Trophoblast cell (in vitro differentiated cells and primary cell): ENCODE measurements at regions not wholly inside any gene's neighbourhood (a gene's known extent, or its start where the extent isn't known, plus 50 kb on each side); places are given as distances from the start of the nearest gene placed in this dataset.

ENCODE experiments used
- DNase-seq, 2 donors: peaks; one replicate each; pipeline ENCODE4 v3.0.0-alpha.2; 2016
- H2AFZ ChIP-seq: 2 replicates; pipeline ENCODE4 v1.6.1; 2013; ENCODE audit warnings: low read length, moderate library complexity, mild to moderate bottlenecking; ENCODE audit not compliant: insufficient read depth, poor library complexity
- H2AK5ac ChIP-seq: 2 replicates; pipeline ENCODE4 v1.6.1; 2013; ENCODE audit warnings: mild to moderate bottlenecking, low read length
- H2BK120ac ChIP-seq: 2 replicates; pipeline ENCODE4 v1.6.1; 2013; ENCODE audit warnings: low read length, mild to moderate bottlenecking, moderate library complexity; ENCODE audit not compliant: insufficient read depth, poor library complexity
- H2BK12ac ChIP-seq: 2 replicates; pipeline ENCODE4 v1.6.1; 2013; ENCODE audit warnings: mild to moderate bottlenecking, low read length, moderate library complexity
- H2BK5ac ChIP-seq: 2 replicates; pipeline ENCODE4 v1.6.1; 2013; ENCODE audit warnings: low read length, low read depth, moderate library complexity, mild to moderate bottlenecking; ENCODE audit not compliant: poor library complexity
- H3K14ac ChIP-seq: 2 replicates; pipeline ENCODE4 v1.6.1; 2013; ENCODE audit warnings: mild to moderate bottlenecking, low read length
- H3K18ac ChIP-seq: 2 replicates; pipeline ENCODE4 v1.6.1; 2013; ENCODE audit warnings: mild to moderate bottlenecking, low read length
- H3K23ac ChIP-seq: 2 replicates; pipeline ENCODE4 v1.6.1; 2013; ENCODE audit warnings: low read length
- H3K27ac ChIP-seq: 2 replicates; pipeline ENCODE4 v1.5.1; 2013; ENCODE audit warnings: low read depth, mild to moderate bottlenecking, inconsistent platforms, low read length, moderate library complexity
- H3K27me3 ChIP-seq: 2 replicates; pipeline ENCODE4 v1.6.1; 2013; ENCODE audit warnings: inconsistent platforms, mild to moderate bottlenecking, low read length, moderate library complexity; ENCODE audit not compliant: insufficient read depth
- H3K36me3 ChIP-seq, 2 experiments: 1 replicate in 1 of 2; 2 replicates in 1 of 2; pipeline ENCODE4 v1.6.1; 2013; ENCODE audit warnings: low read length in 2 of 2, mild to moderate bottlenecking in 2 of 2, moderate library complexity in 1 of 2; ENCODE audit not compliant: insufficient read depth in 2 of 2, control insufficient read depth in 1 of 2
- H3K4ac ChIP-seq: 2 replicates; pipeline ENCODE4 v1.6.1; 2013; ENCODE audit warnings: low read depth, mild to moderate bottlenecking, low read length, moderate library complexity
- H3K4me1 ChIP-seq, 2 experiments: 1 replicate in 1 of 2; 2 replicates in 1 of 2; pipeline ENCODE4 v1.6.1; 2013; ENCODE audit warnings: low read length in 2 of 2, mild to moderate bottlenecking in 2 of 2, moderate library complexity in 1 of 2; ENCODE audit not compliant: insufficient read depth in 2 of 2, control insufficient read depth in 1 of 2
- H3K4me2 ChIP-seq: 2 replicates; pipeline ENCODE4 v1.6.1; 2013; ENCODE audit warnings: inconsistent platforms, mild to moderate bottlenecking, low read length, moderate library complexity
- H3K4me3 ChIP-seq: 2 replicates; pipeline ENCODE4 v1.5.1; 2013; ENCODE audit warnings: mild to moderate bottlenecking, low read depth, low read length, inconsistent platforms
- H3K79me1 ChIP-seq: one replicate; pipeline ENCODE4 v1.6.1; 2013; ENCODE audit warnings: low read length
- H3K79me2 ChIP-seq: 2 replicates; pipeline ENCODE4 v1.6.1; 2013; ENCODE audit warnings: low read length, mild to moderate bottlenecking; ENCODE audit not compliant: control insufficient read depth, insufficient read depth, poor library complexity
- H3K9ac ChIP-seq: 2 replicates; pipeline ENCODE4 v1.6.1; 2013; ENCODE audit warnings: mild to moderate bottlenecking, low read length
- H3K9me3 ChIP-seq: 2 replicates; pipeline ENCODE4 v1.6.1; 2013; ENCODE audit warnings: low read depth, mild to moderate bottlenecking, control low read depth, inconsistent platforms, low read length; ENCODE audit not compliant: insufficient read depth
- H4K12ac ChIP-seq: 2 replicates; pipeline ENCODE4 v1.6.1; 2013; ENCODE audit warnings: low read depth, mild to moderate bottlenecking, low read length, moderate library complexity
- H4K8ac ChIP-seq: 2 replicates; pipeline ENCODE4 v1.6.1; 2013; ENCODE audit warnings: low read depth, mild to moderate bottlenecking, low read length, moderate library complexity
- H4K91ac ChIP-seq: one replicate; pipeline ENCODE4 v1.6.1; 2013; ENCODE audit warnings: low read depth, mild to moderate bottlenecking, low read length, moderate library complexity
- WGBS: extraction: QIAGEN DNeasy Blood & Tissue Kit; methylation state at CpG from one replicate; pipeline ENCODE4 v1.1.7; 2013; ENCODE audit warnings: missing lambda C conversion rate; ENCODE audit not compliant: insufficient read length, insufficient coverage; ENCODE audit errors: extremely low coverage; 5-methylcytosine and 5-hydroxymethylcytosine counted together

DNA sequence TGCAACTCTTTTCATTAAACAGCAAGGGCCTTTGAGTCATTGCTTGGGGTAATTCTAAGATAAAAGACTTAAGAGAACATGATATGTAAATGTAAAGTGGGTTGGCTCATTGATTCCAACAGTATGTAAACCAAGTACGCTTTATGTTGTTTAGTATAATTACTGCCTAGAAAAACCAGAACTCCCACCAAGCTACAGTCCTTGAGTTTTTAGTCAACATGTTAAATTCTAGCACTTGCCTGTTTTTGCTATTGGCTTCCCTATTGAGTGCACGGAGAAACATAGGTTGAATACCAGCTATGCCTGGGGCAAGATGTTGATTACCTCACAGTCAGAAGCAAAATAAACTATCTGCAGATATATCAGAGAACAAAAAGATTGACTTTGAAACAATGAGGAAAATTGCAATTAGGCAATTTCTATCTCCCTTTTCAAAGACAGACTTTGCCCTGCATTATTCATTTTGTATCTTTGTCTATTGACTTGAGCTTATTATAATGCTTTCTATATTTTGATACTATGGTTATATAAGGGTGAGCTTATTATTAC is 179.3 kb downstream of the ZPLD1 start:
- Histone ChIP-seq H3K9ac (no peak overlapping the region), H3K23ac (no peak overlapping the region), H2BK120ac (no peak overlapping the region), H3K9me3 (no peaks in the 10 kb centered on the region), H2BK12ac (no peak overlapping the region), H2BK5ac (no peak overlapping the region), H3K36me3 (no peaks in the 10 kb centered on the region), H3K79me1 (no peaks in the 10 kb centered on the region), H3K79me2 (no peaks in the 10 kb centered on the region), H4K91ac (no peak overlapping the region), H2AK5ac (no peak overlapping the region), H3K27me3 (no peaks in the 10 kb centered on the region), H3K4me2 (no peak overlapping the region), H4K12ac (no peak overlapping the region), H3K14ac (no peak overlapping the region), H3K4me1 (no peaks in the 10 kb centered on the region), H3K4me3 (no peak overlapping the region), H3K4ac (no peak overlapping the region), H2AFZ (no peak overlapping the region), H3K27ac (no peak overlapping the region), H3K18ac (no peak overlapping the region), H4K8ac (no peak overlapping the region)
- DNase-seq = no peak
- WGBS = no CpG with 5 or more reads among the region's 2 CpGs

DNA sequence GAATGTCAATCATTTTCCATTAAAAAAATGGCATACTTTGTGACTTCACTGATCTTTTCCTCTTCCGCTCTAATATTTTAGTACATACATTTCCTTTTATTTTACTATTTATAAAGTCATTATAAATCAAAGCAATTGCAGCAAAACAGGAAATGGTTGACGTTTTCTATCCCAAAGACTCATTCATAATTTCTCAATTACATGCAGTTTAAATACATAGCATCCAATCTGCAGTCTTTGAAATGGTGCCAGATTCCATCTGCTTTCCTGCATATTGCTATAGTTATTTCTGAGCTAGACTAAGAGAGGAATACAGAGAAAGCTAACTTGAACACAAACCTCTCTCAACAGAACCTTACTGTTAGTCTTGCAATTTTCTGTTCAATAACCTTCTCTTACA is 179.8 kb downstream of the ZPLD1 start:
- Histone ChIP-seq H3K79me2 (no peaks in the 10 kb centered on the region), H3K18ac (no peak overlapping the region), H3K4me2 (no peak overlapping the region), H4K8ac (no peak overlapping the region), H3K4me1 (no peaks in the 10 kb centered on the region), H3K79me1 (no peaks in the 10 kb centered on the region), H3K27me3 (no peaks in the 10 kb centered on the region), H2BK120ac (no peak overlapping the region), H3K23ac (no peak overlapping the region), H2AFZ (no peak overlapping the region), H3K9me3 (no peaks in the 10 kb centered on the region), H2BK12ac (no peak overlapping the region), H3K27ac (no peak overlapping the region), H3K4me3 (no peak overlapping the region), H2AK5ac (no peak overlapping the region), H4K91ac (no peak overlapping the region), H3K9ac (no peak overlapping the region), H3K14ac (no peak overlapping the region), H4K12ac (no peak overlapping the region), H3K4ac (no peak overlapping the region), H3K36me3 (no peaks in the 10 kb centered on the region), H2BK5ac (no peak overlapping the region)
- WGBS = no CpG with 5 or more reads among the region's 2 CpGs
- DNase-seq = no peak

DNA sequence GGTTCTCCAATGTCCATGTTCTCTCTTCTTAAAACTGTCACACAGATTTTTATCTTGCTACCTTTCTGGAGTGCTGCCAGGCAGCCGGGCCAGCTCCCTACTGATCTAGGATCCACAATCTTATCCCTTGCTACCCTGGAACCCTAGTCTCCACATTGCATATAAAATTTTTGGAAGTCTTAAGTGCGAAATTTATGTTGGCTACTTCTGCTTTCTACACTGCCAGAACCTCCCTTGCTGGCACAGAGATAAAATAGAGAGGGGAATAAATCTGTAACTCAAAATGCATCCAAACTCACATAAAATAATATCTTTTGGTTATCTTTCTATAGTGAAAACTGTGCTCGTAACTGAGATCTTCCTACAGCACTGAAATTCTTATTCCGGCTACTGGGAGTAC is 182.6 kb downstream of the ZPLD1 start:
- H3K36me3 ChIP-seq = no peaks in the 10 kb centered on the region
- H3K4me1 ChIP-seq = no peaks in the 10 kb centered on the region
- H3K79me2 ChIP-seq = no peaks in the 10 kb centered on the region
- no peak overlapping the region for H4K8ac ChIP-seq
- H3K4me2 ChIP-seq = no peak overlapping the region
- H3K79me1 ChIP-seq = no peaks in the 10 kb centered on the region
- no peak for DNase-seq
- H2AFZ ChIP-seq = no peak overlapping the region
- WGBS = no CpG with 5 or more reads among the region's 4 CpGs
- no peak overlapping the region for H3K18ac ChIP-seq
- no peaks in the 10 kb centered on the region for H3K9me3 ChIP-seq
- H3K27me3 ChIP-seq = no peaks in the 10 kb centered on the region
- H3K27ac ChIP-seq = no peak overlapping the region
- H2BK5ac ChIP-seq = no peak overlapping the region
- H4K91ac ChIP-seq = no peak overlapping the region
- no peak overlapping the region for H3K9ac ChIP-seq
- H2BK120ac ChIP-seq = no peak overlapping the region
- no peak overlapping the region for H3K23ac ChIP-seq
- H2BK12ac ChIP-seq = no peak overlapping the region
- no peak overlapping the region for H4K12ac ChIP-seq
- H3K4me3 ChIP-seq = no peak overlapping the region
- no peak overlapping the region for H3K14ac ChIP-seq
- H3K4ac ChIP-seq = no peak overlapping the region
- H2AK5ac ChIP-seq = no peak overlapping the region

GRCh38 chr3:102619361-102619760 is 184.5 kb downstream of the ZPLD1 start:
- Histone ChIP-seq H3K4me2 (no peak overlapping the region), H3K23ac (no peak overlapping the region), H3K9me3 (no peaks in the 10 kb centered on the region), H2AFZ (no peak overlapping the region), H3K79me2 (no peaks in the 10 kb centered on the region), H2AK5ac (no peak overlapping the region), H3K18ac (no peak overlapping the region), H2BK120ac (no peak overlapping the region), H3K36me3 (no peaks in the 10 kb centered on the region), H3K79me1 (no peaks in the 10 kb centered on the region), H3K4me3 (no peak overlapping the region), H4K12ac (no peak overlapping the region), H4K8ac (no peak overlapping the region), H4K91ac (no peak overlapping the region), H3K4me1 (no peaks in the 10 kb centered on the region), H3K27ac (no peak overlapping the region), H3K4ac (no peak overlapping the region), H3K14ac (no peak overlapping the region), H3K27me3 (no peaks in the 10 kb centered on the region), H2BK5ac (no peak overlapping the region), H3K9ac (no peak overlapping the region), H2BK12ac (no peak overlapping the region)
- no peak for DNase-seq
- WGBS = no CpG with 5 or more reads among the region's 1 CpG
